ENCODE measurements at regions not wholly inside any gene's neighbourhood (a gene's known extent, or its start where the extent isn't known, plus 50 kb on each side); places are given as distances from the start of the nearest gene placed in this dataset.

DNA sequence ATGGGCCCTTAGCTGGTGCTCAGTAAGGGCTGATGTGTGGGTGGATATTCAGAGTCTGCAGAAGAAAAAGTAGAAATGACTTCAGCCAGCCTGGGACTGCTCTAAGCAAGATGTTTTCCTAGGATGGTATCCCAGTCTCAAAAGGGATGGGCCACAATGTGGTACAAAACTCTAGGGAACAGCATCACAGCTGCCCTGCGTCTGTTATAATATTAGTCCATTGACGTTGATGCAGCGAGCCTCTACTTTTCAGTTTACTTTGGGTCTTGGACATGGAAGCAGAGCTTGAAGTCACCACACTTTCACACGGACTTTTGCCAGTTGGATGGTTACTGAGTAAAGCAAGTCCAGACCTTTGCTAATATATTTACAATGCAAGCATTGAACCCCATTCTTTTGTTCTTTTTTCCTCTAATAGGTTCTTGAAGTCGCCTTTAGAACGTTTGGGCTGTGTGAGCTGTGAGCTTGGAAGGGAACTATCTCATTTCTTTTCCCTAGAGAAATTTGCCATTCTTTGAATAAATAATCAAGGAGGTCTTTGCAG lies 105.7 kb downstream of the RDH14 start:
- no peak for TF ChIP-seq SP1 (IDR thresholded peaks at IDR 0.05)
- no peak for TF ChIP-seq LEF1 (IDR thresholded peaks at IDR 0.05; ENCODE audit: borderline replicate concordance)
- TF ChIP-seq BHLHE40 (IDR thresholded peaks at IDR 0.05; ENCODE audit: borderline replicate concordance), result no peak
- TF ChIP-seq PKNOX1 (IDR thresholded peaks at IDR 0.05), result no peak
- TF ChIP-seq FOXA1 (IDR thresholded peaks at IDR 0.05), result no peak
- no peak for TF ChIP-seq SUZ12 (IDR thresholded peaks at IDR 0.05)
- TF ChIP-seq ELF4 (IDR thresholded peaks at IDR 0.05), result no peak
- TF ChIP-seq FOXK2 (IDR thresholded peaks at IDR 0.05), result no peak
- no peak for TF ChIP-seq CTBP1 (IDR thresholded peaks at IDR 0.05; ENCODE audit: borderline replicate concordance)
- no peak for TF ChIP-seq ARNT (IDR thresholded peaks at IDR 0.05)
- no peak for TF ChIP-seq NFRKB (IDR thresholded peaks at IDR 0.05)
- TF ChIP-seq ZNF384 (IDR thresholded peaks at IDR 0.05), result no peak
- TF ChIP-seq L3MBTL2 (conservative IDR thresholded peaks at IDR 0.05), result no peak
- no peak for TF ChIP-seq HDGF (IDR thresholded peaks at IDR 0.05; ENCODE audit: borderline replicate concordance)
- no peak for TF ChIP-seq FOXM1 (IDR thresholded peaks at IDR 0.05; ENCODE audit: borderline replicate concordance)
- no peak for TF ChIP-seq TARDBP (IDR thresholded peaks at IDR 0.05)
- POLR2A ChIA-PET, result no interaction called here
- DNase-seq (ENCODE audit: extremely low spot score), result no peak
- CTCF ChIA-PET, result no interaction called here

- TF ChIP-seq ZNF384 (IDR thresholded peaks at IDR 0.05), result no peak
- no peak for TF ChIP-seq FOXA1 (IDR thresholded peaks at IDR 0.05)
- no peak for TF ChIP-seq SUZ12 (IDR thresholded peaks at IDR 0.05)
- TF ChIP-seq HDGF (IDR thresholded peaks at IDR 0.05; ENCODE audit: borderline replicate concordance), result no peak
- no peak for TF ChIP-seq NFRKB (IDR thresholded peaks at IDR 0.05)
- no peak for TF ChIP-seq TARDBP (IDR thresholded peaks at IDR 0.05)
- TF ChIP-seq PKNOX1 (IDR thresholded peaks at IDR 0.05), result no peak
- no peak for TF ChIP-seq FOXK2 (IDR thresholded peaks at IDR 0.05)
- no peak for TF ChIP-seq BHLHE40 (IDR thresholded peaks at IDR 0.05; ENCODE audit: borderline replicate concordance)
- no peak for TF ChIP-seq CTBP1 (IDR thresholded peaks at IDR 0.05; ENCODE audit: borderline replicate concordance)
- no peak for TF ChIP-seq FOXM1 (IDR thresholded peaks at IDR 0.05; ENCODE audit: borderline replicate concordance)
- no peak for TF ChIP-seq LEF1 (IDR thresholded peaks at IDR 0.05; ENCODE audit: borderline replicate concordance)
- no peak for TF ChIP-seq ELF4 (IDR thresholded peaks at IDR 0.05)
- TF ChIP-seq ARNT (IDR thresholded peaks at IDR 0.05), result no peak
- DNase-seq (ENCODE audit: extremely low spot score), result no peak
- CTCF ChIA-PET, result no interaction called here
- POLR2A ChIA-PET, result no interaction called here
Measured at GRCh38 chr2:18446715-18447114, 113.7 kb downstream of the RDH14 start.

GRCh38 chr2:18445433-18446320 lies 114.8 kb downstream of the RDH14 start:
- TF ChIP-seq FOXK2 (IDR thresholded peaks at IDR 0.05) (no peak), FOXA1 (IDR thresholded peaks at IDR 0.05) (no peak), CTBP1 (IDR thresholded peaks at IDR 0.05; ENCODE audit: borderline replicate concordance) (no peak), SUZ12 (IDR thresholded peaks at IDR 0.05) (no peak), HDGF (IDR thresholded peaks at IDR 0.05; ENCODE audit: borderline replicate concordance) (no peak), ARNT (IDR thresholded peaks at IDR 0.05) (no peak), NFRKB (IDR thresholded peaks at IDR 0.05) (no peak), BHLHE40 (IDR thresholded peaks at IDR 0.05; ENCODE audit: borderline replicate concordance) (no peak), FOXM1 (IDR thresholded peaks at IDR 0.05; ENCODE audit: borderline replicate concordance) (no peak), ZNF384 (IDR thresholded peaks at IDR 0.05) (no peak), LEF1 (IDR thresholded peaks at IDR 0.05; ENCODE audit: borderline replicate concordance) (no peak), PKNOX1 (IDR thresholded peaks at IDR 0.05) (no peak), ELF4 (IDR thresholded peaks at IDR 0.05) (no peak), SP1 (IDR thresholded peaks at IDR 0.05) (no peak), TARDBP (IDR thresholded peaks at IDR 0.05) (no peak)
- ChIA-PET CTCF (interaction anchor here (0.6 kb wide), 2 partner anchors 400 to 941 kb away, joined by 3 read pairs; no protein-coding TSS in a partner anchor), POLR2A (no interaction called here)
- DNase-seq (ENCODE audit: extremely low spot score), result no peak

GRCh38 chr2:18444806-18445205 lies 115.6 kb downstream of the RDH14 start:
- DNase-seq (ENCODE audit: extremely low spot score), result no peak
- no peak for TF ChIP-seq NFRKB (IDR thresholded peaks at IDR 0.05)
- no peak for TF ChIP-seq TARDBP (IDR thresholded peaks at IDR 0.05)
- TF ChIP-seq FOXM1 (IDR thresholded peaks at IDR 0.05; ENCODE audit: borderline replicate concordance), result no peak
- no peak for TF ChIP-seq L3MBTL2 (conservative IDR thresholded peaks at IDR 0.05)
- TF ChIP-seq ARNT (IDR thresholded peaks at IDR 0.05), result no peak
- no peak for TF ChIP-seq HDGF (IDR thresholded peaks at IDR 0.05; ENCODE audit: borderline replicate concordance)
- TF ChIP-seq CTBP1 (IDR thresholded peaks at IDR 0.05; ENCODE audit: borderline replicate concordance), result no peak
- TF ChIP-seq FOXA1 (IDR thresholded peaks at IDR 0.05), result no peak
- no peak for TF ChIP-seq BHLHE40 (IDR thresholded peaks at IDR 0.05; ENCODE audit: borderline replicate concordance)
- ChIA-PET POLR2A (no interaction called here), CTCF (no interaction called here)

- ChIA-PET CTCF (no interaction called here), POLR2A (no interaction called here)
- no peak for TF ChIP-seq SP1 (IDR thresholded peaks at IDR 0.05)
- TF ChIP-seq SUZ12 (IDR thresholded peaks at IDR 0.05), result no peak
- no peak for TF ChIP-seq ZNF384 (IDR thresholded peaks at IDR 0.05)
- no peak for TF ChIP-seq NFRKB (IDR thresholded peaks at IDR 0.05)
- no peak for TF ChIP-seq ARNT (IDR thresholded peaks at IDR 0.05)
- no peak for TF ChIP-seq PKNOX1 (IDR thresholded peaks at IDR 0.05)
- TF ChIP-seq LEF1 (IDR thresholded peaks at IDR 0.05; ENCODE audit: borderline replicate concordance), result no peak
- no peak for DNase-seq (ENCODE audit: extremely low spot score)
Measured at GRCh38 chr2:18441583-18441982, 118.9 kb downstream of the RDH14 start.
